IMR-90 (cell line): ENCODE measurements at regions not wholly inside any gene's neighbourhood (a gene's known extent, or its start where the extent isn't known, plus 50 kb on each side); places are given as distances from the start of the nearest gene placed in this dataset.
"Not testable (repeated sequence)": the region's sequence is repeated elsewhere in the genome, so short reads cannot be mapped to it uniquely, and the experiment has no call there.

Experiments
- ATAC-seq: fragments of 200-7000 bp; cut with Tn5 transposase; 2 replicates; pipeline ENCODE4 v1.9.1; 2020; ENCODE audit warnings: low read depth, mild to moderate bottlenecking, moderate library complexity
- BruUV-seq: library from RNA; stranded (reverse); fragments of 400-500 nt; replicated peaks from 2 replicates; lab custom pipeline; 2021; lab: Mats Ljungman, UMichigan
- CTCF ChIA-PET: fragments of 300-600 bp; formaldehyde crosslinking; extraction: SDS; loops from one replicate; lab custom pipeline; 2021; ENCODE audit warnings: antibody characterized with exemption; lab: Yijun Ruan, JAX
- POLR2A ChIA-PET: fragments of 300-600 bp; sonication (Branson Sonifier 250); formaldehyde crosslinking; loops from one replicate; lab custom pipeline; 2022; ENCODE audit warnings: antibody characterized with exemption; ENCODE audit not compliant: unreplicated experiment; lab: Charles Lee
- DNase-seq: peaks from one replicate; pipeline ENCODE4 v3.0.0; 2013
- H2AFZ ChIP-seq: replicated peaks from 2 replicates; pipeline ENCODE3; 2013; ENCODE audit warnings: low read length, mild to moderate bottlenecking; ENCODE audit not compliant: poor library complexity
- H2AK5ac ChIP-seq: 2 replicates; pipeline ENCODE4 v1.6.1; 2013; ENCODE audit warnings: low read depth, low read length, inconsistent platforms
- H2AK9ac ChIP-seq: replicated peaks from 2 replicates; pipeline ENCODE3; 2013; ENCODE audit warnings: mild to moderate bottlenecking, low read depth, low read length, moderate library complexity; ENCODE audit not compliant: poor library complexity
- H2BK120ac ChIP-seq: 2 replicates; pipeline ENCODE4 v1.6.1; 2013; ENCODE audit warnings: low read depth, low read length, inconsistent platforms
- H2BK15ac ChIP-seq: 3 replicates; pipeline ENCODE4 v1.6.1; 2013; ENCODE audit warnings: low read depth, low read length, inconsistent platforms
- H2BK20ac ChIP-seq: 2 replicates; pipeline ENCODE4 v1.6.1; 2013; ENCODE audit warnings: low read depth, mild to moderate bottlenecking, inconsistent platforms, low read length, moderate library complexity
- H2BK5ac ChIP-seq: 2 replicates; pipeline ENCODE4 v1.6.1; 2013; ENCODE audit warnings: mild to moderate bottlenecking, low read depth, low read length, inconsistent platforms; ENCODE audit not compliant: poor library complexity, severe bottlenecking
- H3K14ac ChIP-seq: replicated peaks from 2 replicates; pipeline ENCODE4 v1.6.1; 2013; ENCODE audit warnings: low read depth, low read length, inconsistent platforms
- H3K18ac ChIP-seq: 2 replicates; pipeline ENCODE4 v1.6.1; 2013; ENCODE audit warnings: low read depth, low read length, control low read depth
- H3K23ac ChIP-seq: 2 replicates; pipeline ENCODE4 v1.6.1; 2013; ENCODE audit warnings: low read depth, low read length, inconsistent platforms
- H3K27ac ChIP-seq: 2 replicates; pipeline ENCODE4 v1.5.1; 2013; ENCODE audit warnings: mild to moderate bottlenecking, control low read depth, low read length; ENCODE audit not compliant: insufficient read depth
- H3K27me3 ChIP-seq: 2 replicates; pipeline ENCODE4 v1.6.1; 2013; ENCODE audit warnings: low read length; ENCODE audit not compliant: control insufficient read depth, insufficient read depth
- H3K36me3 ChIP-seq: 2 replicates; pipeline ENCODE4 v1.6.1; 2013; ENCODE audit warnings: low read length, mixed read lengths; ENCODE audit not compliant: control insufficient read depth, insufficient read depth
- H3K4ac ChIP-seq: 2 replicates; pipeline ENCODE4 v1.6.1; 2013; ENCODE audit warnings: low read depth, low read length, inconsistent platforms
- H3K4me1 ChIP-seq: 2 replicates; pipeline ENCODE4 v1.6.1; 2013; ENCODE audit warnings: low read length, mixed read lengths; ENCODE audit not compliant: control insufficient read depth, insufficient read depth
- H3K4me2 ChIP-seq: 2 replicates; pipeline ENCODE4 v1.6.1; 2013; ENCODE audit warnings: low read depth, mild to moderate bottlenecking, control low read depth, low read length, moderate library complexity
- H3K4me3 ChIP-seq: 2 replicates; pipeline ENCODE4 v1.5.1; 2013; ENCODE audit warnings: low read depth, mild to moderate bottlenecking, control low read depth, low read length, moderate library complexity; ENCODE audit not compliant: insufficient read depth
- H3K56ac ChIP-seq: 2 replicates; pipeline ENCODE4 v1.6.1; 2013; ENCODE audit warnings: low read length, inconsistent platforms; ENCODE audit not compliant: insufficient read depth; ENCODE audit errors: extremely low read depth
- H3K79me1 ChIP-seq, 2 experiments: 2 replicates each; pipeline ENCODE4 v1.6.1; 2013; ENCODE audit warnings: low read length in 2 of 2, inconsistent platforms in 1 of 2, low read depth in 1 of 2
- H3K9ac ChIP-seq: 2 replicates; pipeline ENCODE4 v1.6.1; 2013; ENCODE audit warnings: low read depth, low read length, control low read depth
- H3K9me1 ChIP-seq: 2 replicates; pipeline ENCODE4 v1.6.1; 2013; ENCODE audit warnings: low read length, inconsistent platforms; ENCODE audit not compliant: insufficient read depth
- H3K9me3 ChIP-seq: 2 replicates; pipeline ENCODE4 v1.6.1; 2013; ENCODE audit warnings: low read length; ENCODE audit not compliant: control insufficient read depth, insufficient read depth
- H4K20me1 ChIP-seq: 2 replicates; pipeline ENCODE4 v1.6.1; 2013; ENCODE audit warnings: low read length, inconsistent platforms; ENCODE audit not compliant: insufficient read depth
- H4K5ac ChIP-seq: 2 replicates; pipeline ENCODE4 v1.6.1; 2013; ENCODE audit warnings: mild to moderate bottlenecking, low read depth, low read length, control low read depth
- H4K8ac ChIP-seq, 2 experiments: 2 replicates each; pipeline ENCODE4 v1.6.1; 2013; ENCODE audit warnings: low read depth in 2 of 2, low read length in 2 of 2, control low read depth in 1 of 2, inconsistent platforms in 1 of 2
- H4K91ac ChIP-seq: 2 replicates; pipeline ENCODE4 v1.6.1; 2013; ENCODE audit warnings: low read depth, low read length, inconsistent platforms; ENCODE audit not compliant: insufficient read depth
- WGBS, 2 experiments: methylation state at CpG; one replicate each; pipeline versions ENCODE4 v1.1.5 to v1.1.7; 2013; ENCODE audit warnings: missing lambda C conversion rate in 2 of 2; ENCODE audit not compliant: insufficient read length in 1 of 2; ENCODE audit errors: extremely low coverage in 2 of 2; 5-methylcytosine and 5-hydroxymethylcytosine counted together
- dilution Hi-C: fragments of 300-500 bp; cut with HindIII; formaldehyde crosslinking; loops from one replicate; pipeline ENCODE4 v1.14.3; 2018; ENCODE audit warnings: low sequenced_read_pairs; ENCODE audit not compliant: unreplicated experiment
- in situ Hi-C: fragments of 300-500 bp; cut with MboI; formaldehyde crosslinking; loops from 3 replicates; pipeline ENCODE4 v1.14.3; 2019; ENCODE audit warnings: low sequenced_read_pairs, inconsistent platforms, mixed read lengths
- intact Hi-C: fragments of 100-400 bp; cut with micrococcal nuclease; formaldehyde crosslinking; loops from 2 replicates; pipeline ENCODE4 v1.10.0; 2022

- H2AK9ac ChIP-seq, intact Hi-C loops, H3K27me3 ChIP-seq, in situ Hi-C loops, H4K20me1 ChIP-seq, H2BK5ac ChIP-seq, dilution Hi-C loops, H3K27ac ChIP-seq, H4K8ac ChIP-seq, POLR2A ChIA-PET, H4K5ac ChIP-seq, H3K4me2 ChIP-seq, H4K91ac ChIP-seq, H3K18ac ChIP-seq, H2AFZ ChIP-seq, H3K9ac ChIP-seq, H3K4me3 ChIP-seq, H3K4ac ChIP-seq, H2BK20ac ChIP-seq, H3K79me1 ChIP-seq, H2BK120ac ChIP-seq, BruUV-seq, ATAC-seq, H2AK5ac ChIP-seq, DNase-seq, H3K9me3 ChIP-seq, CTCF ChIA-PET, H3K9me1 ChIP-seq, H3K14ac ChIP-seq, H3K23ac ChIP-seq, H3K4me1 ChIP-seq, H3K56ac ChIP-seq, H3K36me3 ChIP-seq, H2BK15ac ChIP-seq: not testable (repeated sequence)
- no CpG with 5 or more reads among the region's 4 CpGs for WGBS, 2 experiments
Observed at GRCh38 chr4:93950239-93950638, 121.7 kb downstream of the ATOH1 start.
